ENCODE measurements at regions not wholly inside any gene's neighbourhood (a gene's known extent, or its start where the extent isn't known, plus 50 kb on each side); places are given as distances from the start of the nearest gene placed in this dataset.

- H3K4me3 Mint-ChIP-seq: no peak overlapping the region
- DNase-seq: no peak
- H3K36me3 Mint-ChIP-seq (ENCODE audit: insufficient read depth in 2 of 2): no peaks in the 10 kb centered on the region
- no peaks in the 10 kb centered on the region for H3K9me3 Mint-ChIP-seq
- H3K27ac Mint-ChIP-seq: no peak overlapping the region
- H3K27me3 Mint-ChIP-seq (ENCODE audit: low read depth): peaks cover 4% of the 10 kb centered on the region
- no peak for ATAC-seq (replicated peaks in 1 of 2)
- H3K4me1 Mint-ChIP-seq (ENCODE audit: low read depth): no peaks in the 10 kb centered on the region
These were observed 314.8 kb downstream of the SOX4 start for GRCh38 chr6:21908161-21908848.

- no peaks in the 10 kb centered on the region for H3K9me3 Mint-ChIP-seq
- no peak for DNase-seq
These were observed 315.8 kb downstream of the SOX4 start for GRCh38 chr6:21909321-21909720.

GRCh38 chr6:21911208-21911607 is 317.7 kb downstream of the SOX4 start:
- no peak overlapping the region for H3K27ac Mint-ChIP-seq
- H3K9me3 Mint-ChIP-seq: peaks cover 0 to 1% of the 10 kb centered on the region in 2 donors
- H3K4me1 Mint-ChIP-seq (ENCODE audit: low read depth): peaks cover 23% of the 10 kb centered on the region
- DNase-seq (no peak), ATAC-seq (replicated peaks in 1 of 2) (no peak)
- peaks cover 0 to 1% of the 10 kb centered on the region in 2 donors for H3K36me3 Mint-ChIP-seq (ENCODE audit: insufficient read depth in 2 of 2)
- H3K27me3 Mint-ChIP-seq (ENCODE audit: low read depth): peaks cover 4% of the 10 kb centered on the region
- H3K4me3 Mint-ChIP-seq: no peak overlapping the region

More at GRCh38 chr6:21909321-21909720, 315.8 kb downstream of the SOX4 start:
- no peak overlapping the region for H3K27ac Mint-ChIP-seq
- H3K4me1 Mint-ChIP-seq (ENCODE audit: low read depth): peaks cover 8% of the 10 kb centered on the region
- H3K4me3 Mint-ChIP-seq: no peak overlapping the region
- H3K27me3 Mint-ChIP-seq (ENCODE audit: low read depth): peaks cover 4% of the 10 kb centered on the region
- H3K36me3 Mint-ChIP-seq (ENCODE audit: insufficient read depth in 2 of 2): no peaks in the 10 kb centered on the region
- ATAC-seq (replicated peaks in 1 of 2): no peak

- ATAC-seq (replicated peaks in 1 of 2) (no peak), DNase-seq (no peak)
- Mint-ChIP-seq H3K9me3 (peaks cover 0 to 1% of the 10 kb centered on the region in 2 donors), H3K36me3 (ENCODE audit: insufficient read depth in 2 of 2) (peaks cover 0 to 1% of the 10 kb centered on the region in 2 donors), H3K27me3 (ENCODE audit: low read depth) (peaks cover 4% of the 10 kb centered on the region), H3K27ac (no peak overlapping the region), H3K4me3 (no peak overlapping the region), H3K4me1 (ENCODE audit: low read depth) (peaks cover 23% of the 10 kb centered on the region)
These were observed 318.7 kb downstream of the SOX4 start for GRCh38 chr6:21912151-21912832.

- ATAC-seq (replicated peaks in 1 of 2) (peak in 1 of 2 donors; percentile 29), DNase-seq (peak; percentile 42 to 52)
- Mint-ChIP-seq H3K9me3 (peaks cover 0 to 1% of the 10 kb centered on the region in 2 donors), H3K27me3 (ENCODE audit: low read depth) (peaks cover 4% of the 10 kb centered on the region), H3K4me3 (peak overlapping the region in 1 of 2 donors; percentile 19), H3K4me1 (ENCODE audit: low read depth) (peaks cover 28% of the 10 kb centered on the region), H3K36me3 (ENCODE audit: insufficient read depth in 2 of 2) (peaks cover 0 to 1% of the 10 kb centered on the region in 2 donors), H3K27ac (no peak overlapping the region)
These were observed 320.8 kb downstream of the SOX4 start for GRCh38 chr6:21914121-21914973.

- no peak overlapping the region for H3K27ac Mint-ChIP-seq
- peaks cover 4% of the 10 kb centered on the region for H3K27me3 Mint-ChIP-seq (ENCODE audit: low read depth)
These were observed 322.2 kb downstream of the SOX4 start for GRCh38 chr6:21915707-21916260.

GRCh38 chr6:21918041-21918440 is 324.5 kb downstream of the SOX4 start:
- H3K4me1 Mint-ChIP-seq (ENCODE audit: low read depth): peaks cover 28% of the 10 kb centered on the region
- H3K27me3 Mint-ChIP-seq (ENCODE audit: low read depth): no peaks in the 10 kb centered on the region
- H3K9me3 Mint-ChIP-seq: peaks cover 0 to 1% of the 10 kb centered on the region in 2 donors
- no peak overlapping the region for H3K4me3 Mint-ChIP-seq
- peaks cover 0 to 1% of the 10 kb centered on the region in 2 donors for H3K36me3 Mint-ChIP-seq (ENCODE audit: insufficient read depth in 2 of 2)
- no peak for ATAC-seq (replicated peaks in 1 of 2)
- H3K27ac Mint-ChIP-seq: no peak overlapping the region
- no peak for DNase-seq

More at GRCh38 chr6:21915707-21916260, 322.2 kb downstream of the SOX4 start:
- H3K4me1 Mint-ChIP-seq (ENCODE audit: low read depth): peaks cover 28% of the 10 kb centered on the region
- H3K36me3 Mint-ChIP-seq (ENCODE audit: insufficient read depth in 2 of 2): peaks cover 0 to 1% of the 10 kb centered on the region in 2 donors
- H3K9me3 Mint-ChIP-seq: peaks cover 0 to 1% of the 10 kb centered on the region in 2 donors
- ATAC-seq (replicated peaks in 1 of 2) (peak; percentile 67 to 81), DNase-seq (no peak)
- H3K4me3 Mint-ChIP-seq: peak overlapping the region; percentile 14 to 57

- ATAC-seq (replicated peaks in 1 of 2) (no peak), DNase-seq (no peak)
- Mint-ChIP-seq H3K4me1 (ENCODE audit: low read depth) (peaks cover 27% of the 10 kb centered on the region), H3K9me3 (peaks cover 0 to 1% of the 10 kb centered on the region in 2 donors), H3K27ac (no peak overlapping the region), H3K36me3 (ENCODE audit: insufficient read depth in 2 of 2) (peaks cover 0 to 1% of the 10 kb centered on the region in 2 donors), H3K4me3 (no peak overlapping the region), H3K27me3 (ENCODE audit: low read depth) (no peaks in the 10 kb centered on the region)
These were observed 325.1 kb downstream of the SOX4 start for GRCh38 chr6:21918666-21919065.

- no peaks in the 10 kb centered on the region for H3K27me3 Mint-ChIP-seq (ENCODE audit: low read depth)
- no peak for DNase-seq
These were observed 328.5 kb downstream of the SOX4 start for GRCh38 chr6:21922086-21922485.

GRCh38 chr6:21924002-21924401 is 330.5 kb downstream of the SOX4 start:
- peaks cover 26% of the 10 kb centered on the region for H3K4me1 Mint-ChIP-seq (ENCODE audit: low read depth)
- no peak overlapping the region for H3K27ac Mint-ChIP-seq
- peaks cover 4 to 6% of the 10 kb centered on the region in 2 donors for H3K9me3 Mint-ChIP-seq
- DNase-seq (no peak), ATAC-seq (replicated peaks in 1 of 2) (no peak)
- no peak overlapping the region for H3K4me3 Mint-ChIP-seq
- H3K36me3 Mint-ChIP-seq (ENCODE audit: insufficient read depth in 2 of 2): peaks cover 0 to 3% of the 10 kb centered on the region in 2 donors
- no peaks in the 10 kb centered on the region for H3K27me3 Mint-ChIP-seq (ENCODE audit: low read depth)

More at GRCh38 chr6:21922086-21922485, 328.5 kb downstream of the SOX4 start:
- H3K4me1 Mint-ChIP-seq (ENCODE audit: low read depth): peaks cover 21% of the 10 kb centered on the region
- ATAC-seq (replicated peaks in 1 of 2): no peak
- no peak overlapping the region for H3K27ac Mint-ChIP-seq
- no peak overlapping the region for H3K4me3 Mint-ChIP-seq
- peaks cover 0 to 3% of the 10 kb centered on the region in 2 donors for H3K36me3 Mint-ChIP-seq (ENCODE audit: insufficient read depth in 2 of 2)
- H3K9me3 Mint-ChIP-seq: peaks cover 4 to 6% of the 10 kb centered on the region in 2 donors

GRCh38 chr6:21928827-21929226 is 335.3 kb downstream of the SOX4 start:
- Mint-ChIP-seq H3K9me3 (peaks cover 6% of the 10 kb centered on the region in 2 donors), H3K36me3 (ENCODE audit: insufficient read depth in 2 of 2) (peaks cover 3% of the 10 kb centered on the region in 2 donors), H3K27me3 (ENCODE audit: low read depth) (no peaks in the 10 kb centered on the region), H3K4me3 (no peak overlapping the region), H3K4me1 (ENCODE audit: low read depth) (peaks cover 26% of the 10 kb centered on the region), H3K27ac (no peak overlapping the region)
- no peak for DNase-seq
- no peak for ATAC-seq (replicated peaks in 1 of 2)

GRCh38 chr6:21931641-21932335 is 338.2 kb downstream of the SOX4 start:
- Mint-ChIP-seq H3K27me3 (ENCODE audit: low read depth) (no peaks in the 10 kb centered on the region), H3K27ac (no peak overlapping the region), H3K4me1 (ENCODE audit: low read depth) (peaks cover 11% of the 10 kb centered on the region), H3K9me3 (peaks cover 0 to 3% of the 10 kb centered on the region in 2 donors), H3K36me3 (ENCODE audit: insufficient read depth in 2 of 2) (peaks cover 2 to 12% of the 10 kb centered on the region in 2 donors), H3K4me3 (no peak overlapping the region)
- DNase-seq (no peak), ATAC-seq (replicated peaks in 1 of 2) (no peak)
